ENCODE measurements at regions not wholly inside any gene's neighbourhood (a gene's known extent, or its start where the extent isn't known, plus 50 kb on each side); places are given as distances from the start of the nearest gene placed in this dataset.

- TF ChIP-seq POLR2A (IDR thresholded peaks at IDR 0.05; ENCODE audit: low read depth, low read length), result no peak
- no peak for TF ChIP-seq POLR2AphosphoS5 (IDR thresholded peaks at IDR 0.05; ENCODE audit: low read depth, low read length)
These were observed 510.6 kb upstream of the DIPK2B start for GRCh38 chrX:45711231-45711630.
